ENCODE measurements at regions not wholly inside any gene's neighbourhood (a gene's known extent, or its start where the extent isn't known, plus 50 kb on each side); places are given as distances from the start of the nearest gene placed in this dataset.
A peak's percentile ranks its signal among the peaks of the same experiment; 100 is the strongest.

GRCh38 chr3:74075241-74075640 is 450.5 kb upstream of the PDZRN3 start:
- WGBS, 5 donors: 49 to 85% (median 61%) methylated on average over 2 of the region's 2 CpGs
- no peaks in the 10 kb centered on the region for H3K27me3 ChIP-seq
- no peaks in the 10 kb centered on the region for H3K36me3 ChIP-seq

GRCh38 chr3:74074700-74075099 is 450.0 kb upstream of the PDZRN3 start:
- intact Hi-C loops (cut with DNase I; ENCODE audit: low total_unique reads): no loop called here
- 22 to 53% (median 38%) methylated on average over 1 of the region's 1 CpG for WGBS, 5 donors
- Histone ChIP-seq H3K27me3 (no peaks in the 10 kb centered on the region), H3K36me3 (no peaks in the 10 kb centered on the region), H3K4me1 (no peaks in the 10 kb centered on the region), H3K9me3 (no peaks in the 10 kb centered on the region), H3K27ac (no peak overlapping the region), H3K4me3 (no peak overlapping the region)
- DNase-seq: no peak
- TF ChIP-seq POLR2A (IDR thresholded peaks at IDR 0.05) (no peak), EP300 (IDR thresholded peaks at IDR 0.05) (no peak), POLR2AphosphoS5 (IDR thresholded peaks at IDR 0.05) (no peak), CTCF (IDR thresholded peaks at IDR 0.05) (no peak)

More at GRCh38 chr3:74075241-74075640, 450.5 kb upstream of the PDZRN3 start:
- intact Hi-C loops (cut with DNase I; ENCODE audit: low total_unique reads): no loop called here
- no peak for TF ChIP-seq POLR2A (IDR thresholded peaks at IDR 0.05)
- Histone ChIP-seq H3K9me3 (no peaks in the 10 kb centered on the region), H3K4me3 (no peak overlapping the region), H3K27ac (no peak overlapping the region), H3K4me1 (no peaks in the 10 kb centered on the region)
- DNase-seq: no peak

GRCh38 chr3:74067296-74067695 is 442.6 kb upstream of the PDZRN3 start:
- H3K27me3 ChIP-seq: no peaks in the 10 kb centered on the region
- no peaks in the 10 kb centered on the region for H3K9me3 ChIP-seq
- intact Hi-C loops (cut with DNase I; ENCODE audit: low total_unique reads): no loop called here
- 5 to 30% (median 12%) methylated on average over 1 of the region's 1 CpG for WGBS, 5 donors
- no peaks in the 10 kb centered on the region for H3K36me3 ChIP-seq
- H3K4me1 ChIP-seq: peaks cover 0 to 3% (median 0%) of the 10 kb centered on the region in 4 donors
- no peak overlapping the region for H3K4me3 ChIP-seq
- TF ChIP-seq CTCF (IDR thresholded peaks at IDR 0.05) (no peak), POLR2AphosphoS5 (IDR thresholded peaks at IDR 0.05) (no peak), POLR2A (IDR thresholded peaks at IDR 0.05) (no peak), EP300 (IDR thresholded peaks at IDR 0.05) (no peak)
- peak; percentile 35 to 60 for DNase-seq
- H3K27ac ChIP-seq: no peak overlapping the region

- no peak for DNase-seq
- H3K27ac ChIP-seq: no peak overlapping the region
- no peaks in the 10 kb centered on the region for H3K9me3 ChIP-seq
- intact Hi-C loops (cut with DNase I; ENCODE audit: low total_unique reads): no loop called here
- no peaks in the 10 kb centered on the region for H3K27me3 ChIP-seq
- WGBS, 5 donors: 67 to 92% (median 79%) methylated on average over 3 of the region's 3 CpGs
- TF ChIP-seq POLR2AphosphoS5 (IDR thresholded peaks at IDR 0.05): no peak
- no peak for TF ChIP-seq CTCF (IDR thresholded peaks at IDR 0.05)
- no peak for TF ChIP-seq EP300 (IDR thresholded peaks at IDR 0.05)
- no peak for TF ChIP-seq POLR2A (IDR thresholded peaks at IDR 0.05)
- H3K4me1 ChIP-seq: peaks cover 0 to 3% (median 0%) of the 10 kb centered on the region in 4 donors
- no peak overlapping the region for H3K4me3 ChIP-seq
- H3K36me3 ChIP-seq: no peaks in the 10 kb centered on the region
Observed at GRCh38 chr3:74066456-74066855, 441.7 kb upstream of the PDZRN3 start.

GRCh38 chr3:74059923-74060600 is 435.3 kb upstream of the PDZRN3 start:
- WGBS, 5 donors: 64 to 81% (median 74%) methylated on average over 3 of the region's 3 CpGs
- Histone ChIP-seq H3K36me3 (no peaks in the 10 kb centered on the region), H3K27me3 (no peaks in the 10 kb centered on the region), H3K4me3 (no peak overlapping the region), H3K4me1 (no peaks in the 10 kb centered on the region), H3K9me3 (no peaks in the 10 kb centered on the region), H3K27ac (no peak overlapping the region)
- TF ChIP-seq POLR2AphosphoS5 (IDR thresholded peaks at IDR 0.05) (no peak), POLR2A (IDR thresholded peaks at IDR 0.05) (no peak), CTCF (IDR thresholded peaks at IDR 0.05) (no peak), EP300 (IDR thresholded peaks at IDR 0.05) (no peak)
- intact Hi-C loops (cut with DNase I; ENCODE audit: low total_unique reads): no loop called here
- no peak for DNase-seq

Data from stomach (tissue), 8 donors.